ENCODE measurements at regions not wholly inside any gene's neighbourhood (a gene's known extent, or its start where the extent isn't known, plus 50 kb on each side); places are given as distances from the start of the nearest gene placed in this dataset.

DNA sequence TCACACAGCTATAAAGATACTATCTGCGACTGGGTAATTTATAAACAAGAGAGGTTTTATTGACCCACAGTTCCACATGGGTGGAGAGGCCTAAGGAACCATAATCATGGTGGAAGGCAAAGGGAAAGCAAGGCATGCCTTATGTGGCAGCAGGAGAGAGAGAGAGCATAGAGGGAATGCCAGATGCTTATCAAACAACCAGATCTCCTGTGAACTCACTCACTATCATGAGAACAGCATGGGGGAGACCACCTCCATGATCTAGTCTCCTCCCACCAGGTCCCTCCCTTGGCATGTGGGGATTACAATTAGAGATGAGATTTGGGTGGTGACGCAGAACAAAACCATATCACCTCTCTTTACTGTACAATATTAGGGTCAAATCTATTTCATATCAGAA is 1101.6 kb upstream of the RAG2 start:
- no peak for DNase-seq

- no peak for DNase-seq
Observed at GRCh38 chr11:37695283-37695682, 1097.2 kb upstream of the RAG2 start.

- no peak for DNase-seq
Observed at GRCh38 chr11:37689951-37690350, 1091.9 kb upstream of the RAG2 start.

DNA sequence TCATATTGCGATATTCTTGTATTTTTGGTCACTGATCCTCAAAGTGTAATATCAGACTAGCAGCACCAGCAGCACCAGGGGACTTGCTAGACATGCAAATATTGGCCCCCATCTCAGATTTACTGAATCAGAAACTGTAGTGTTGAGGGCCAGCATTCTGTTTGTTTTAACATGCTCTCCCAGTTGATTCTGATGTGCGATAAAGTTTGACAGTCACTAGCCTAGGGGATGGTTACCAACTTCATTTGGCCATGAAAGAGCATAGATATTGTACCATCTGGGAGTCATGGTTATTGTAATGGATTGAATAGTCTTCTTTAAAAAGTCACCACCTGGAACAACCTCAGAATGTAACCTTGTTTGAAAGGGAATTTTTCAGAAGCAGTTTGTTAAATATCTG is 1090.4 kb upstream of the RAG2 start:
- no peak for DNase-seq

DNA sequence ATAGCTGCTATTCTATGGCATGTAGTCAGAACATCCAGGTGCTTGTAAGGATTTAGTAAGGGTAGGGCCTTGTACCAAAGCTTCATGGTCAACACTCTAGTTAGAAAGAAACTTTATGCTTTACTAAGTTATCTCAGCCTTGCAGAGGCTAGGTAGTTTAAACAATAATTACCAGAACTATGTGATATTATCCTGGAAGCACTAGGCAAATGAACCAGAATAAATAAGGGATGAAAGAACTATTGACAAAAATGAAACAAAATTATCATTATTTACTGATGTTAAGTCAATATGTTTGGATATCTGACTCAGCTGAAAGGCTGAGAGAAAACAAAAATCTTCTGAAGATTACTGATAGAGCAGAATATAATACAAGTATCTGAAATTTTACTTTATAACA is 1089.1 kb upstream of the RAG2 start:
- DNase-seq, result no peak

GRCh38 chr11:37671321-37671720 is 1073.3 kb upstream of the RAG2 start:
- no peak for DNase-seq

GRCh38 chr11:37666960-37667359 is 1068.9 kb upstream of the RAG2 start:
- no peak for DNase-seq

DNA sequence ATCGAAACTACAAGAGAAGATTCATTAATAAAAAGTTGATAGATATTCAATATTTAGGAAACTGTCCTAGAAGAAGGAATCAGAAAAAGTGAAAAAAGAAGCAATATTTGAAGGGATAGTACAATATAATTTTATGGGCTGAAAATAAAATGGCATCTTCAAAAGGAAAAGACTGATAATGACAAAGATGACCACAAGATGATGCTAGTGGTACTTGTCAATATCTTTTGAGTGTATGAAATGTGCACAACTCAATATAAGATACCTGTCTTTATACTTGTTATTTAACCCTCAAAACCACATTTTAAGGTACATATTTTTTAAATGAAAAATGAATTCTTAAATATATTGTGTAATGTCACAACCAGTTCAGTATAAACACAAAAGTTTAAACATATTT is 1059.6 kb upstream of the RAG2 start:
- no peak for DNase-seq

- DNase-seq, result no peak
Observed at GRCh38 chr11:37647767-37648166, 1049.7 kb upstream of the RAG2 start.

DNA sequence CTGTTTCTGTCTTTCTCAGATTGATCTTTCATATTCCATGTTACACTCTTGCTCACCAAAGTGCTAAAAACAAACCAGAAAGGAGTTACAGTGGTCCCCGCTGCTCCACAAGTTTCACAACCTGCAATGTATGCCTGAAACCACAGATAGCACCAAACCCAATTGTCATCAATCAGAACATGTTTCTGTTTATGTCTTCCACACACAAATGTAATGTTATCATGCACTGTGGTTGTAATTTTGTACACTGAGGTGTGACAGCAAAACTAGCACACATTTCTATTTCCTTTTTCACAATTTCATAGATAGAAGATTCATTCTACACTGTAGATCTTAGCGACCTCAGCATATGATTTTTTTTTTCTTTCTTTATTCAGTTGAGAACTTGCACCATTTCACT is 1045.9 kb upstream of the RAG2 start:
- DNase-seq, result no peak

DNA sequence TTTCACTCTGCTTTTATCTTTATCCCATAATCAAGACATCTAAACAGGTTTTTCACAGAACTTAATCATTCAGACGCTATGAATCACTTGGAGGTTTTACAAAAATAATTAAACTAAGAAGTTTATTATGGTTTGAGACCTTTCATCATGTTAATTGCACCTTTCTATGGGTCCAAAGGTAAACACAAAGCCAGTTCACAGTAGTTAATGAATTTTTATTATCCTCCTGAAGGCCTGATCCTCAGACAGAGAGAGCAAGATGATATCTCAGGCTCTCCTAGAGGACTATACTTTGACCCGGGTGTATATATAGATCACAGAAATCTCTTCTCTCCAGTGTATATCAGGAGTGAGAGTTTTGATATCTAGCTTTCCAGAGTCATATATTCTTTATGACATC is 1044.3 kb upstream of the RAG2 start:
- DNase-seq, result no peak

DNA sequence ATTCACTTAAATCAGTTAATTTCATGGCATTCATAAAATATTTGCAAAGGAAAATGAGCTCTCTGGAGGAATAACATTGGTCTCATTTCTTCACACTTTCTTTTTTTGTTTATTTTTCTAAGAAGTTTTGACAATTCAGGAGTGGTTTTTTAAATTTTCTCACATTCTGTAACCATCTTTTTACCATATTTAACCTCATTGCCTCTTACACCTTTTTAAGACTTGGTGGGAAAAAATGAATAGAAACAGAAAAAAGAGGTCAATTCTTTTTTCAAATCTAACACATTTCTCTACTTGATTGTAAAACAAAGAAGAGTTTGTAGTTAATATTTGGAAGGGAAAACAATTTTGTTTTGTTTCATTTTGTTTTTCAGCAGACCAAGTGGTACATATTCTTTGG is 1034.7 kb upstream of the RAG2 start:
- no peak for DNase-seq

DNA sequence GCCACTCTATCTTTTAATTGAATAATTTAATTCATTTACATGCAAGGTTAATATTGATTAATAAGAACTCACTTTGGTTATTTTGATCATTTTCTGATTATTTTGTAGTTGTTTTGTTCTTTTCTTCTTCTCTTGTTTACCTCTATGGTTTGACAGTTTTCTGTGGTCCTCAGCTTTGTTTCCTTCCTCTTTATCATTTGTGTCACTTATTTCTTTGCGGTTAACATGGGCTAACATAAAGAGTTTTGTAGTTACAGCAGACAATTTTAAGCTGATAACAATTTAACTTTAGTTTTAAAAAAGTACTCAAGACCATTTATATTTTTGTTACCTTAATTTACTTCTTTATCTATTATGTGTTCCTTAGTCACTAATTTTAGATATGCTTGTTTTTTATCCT is 1032.8 kb upstream of the RAG2 start:
- DNase-seq, result no peak

DNA sequence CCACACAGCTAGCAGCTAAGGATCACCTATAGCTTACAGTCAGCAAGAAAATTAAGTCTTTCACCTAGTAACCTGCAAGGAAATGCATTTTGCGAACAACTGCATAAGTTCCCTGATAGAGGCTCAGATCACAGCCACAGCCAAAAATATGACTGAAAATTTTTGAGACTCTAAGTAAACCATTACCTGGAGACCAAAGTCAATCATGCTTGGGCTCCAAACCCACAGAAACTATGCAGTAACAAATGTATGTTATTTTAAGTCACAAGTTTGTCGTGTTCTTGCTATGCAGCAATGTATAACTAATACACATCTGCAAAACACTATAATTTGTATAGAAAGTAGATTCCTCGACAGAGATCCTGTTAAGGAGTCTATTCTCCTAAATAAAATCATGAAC is 1025.7 kb upstream of the RAG2 start:
- no peak for DNase-seq

DNA sequence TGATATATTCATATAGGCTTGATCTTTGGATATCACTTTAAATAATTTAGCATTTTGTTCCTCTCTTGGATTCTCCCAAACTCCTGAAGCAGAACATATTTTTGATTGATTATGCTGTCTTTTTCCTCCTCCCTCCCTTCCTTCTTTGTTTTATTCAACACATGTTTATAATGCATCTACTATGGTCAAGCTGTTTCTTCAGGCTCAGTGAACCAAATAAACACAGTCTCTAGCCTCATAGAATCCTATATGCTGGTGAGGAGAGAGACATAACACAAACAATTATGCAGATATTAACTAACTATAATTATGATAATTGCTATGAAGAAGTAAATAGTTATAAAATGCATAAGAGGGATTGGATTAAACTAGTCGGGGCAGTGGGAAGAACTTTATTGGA is 1023.6 kb upstream of the RAG2 start:
- DNase-seq, result no peak

DNA sequence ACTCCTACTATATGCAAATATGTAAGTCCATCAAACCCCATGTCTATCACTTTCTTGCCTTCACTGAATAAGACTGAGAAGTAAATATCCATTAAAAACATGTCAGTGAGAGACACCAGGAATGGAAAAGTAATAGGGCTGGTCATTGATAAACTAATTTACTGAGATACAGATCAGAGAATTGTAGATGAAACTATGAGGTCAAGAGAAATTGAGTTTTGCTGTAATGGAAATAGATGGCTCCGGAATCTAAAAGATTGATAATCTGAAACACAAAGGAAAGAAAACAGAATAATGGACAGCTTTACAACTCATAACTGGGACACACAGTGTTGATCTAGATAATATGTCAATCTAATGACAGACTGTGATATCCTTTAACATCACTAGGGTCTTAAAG is 1018.3 kb upstream of the RAG2 start:
- DNase-seq, result no peak

- DNase-seq, result no peak
Observed at GRCh38 chr11:37613031-37613430, 1015.0 kb upstream of the RAG2 start.

GRCh38 chr11:37612146-37612545 is 1014.1 kb upstream of the RAG2 start:
- DNase-seq, result no peak

GRCh38 chr11:37605229-37605628 is 1007.2 kb upstream of the RAG2 start:
- no peak for DNase-seq

DNA sequence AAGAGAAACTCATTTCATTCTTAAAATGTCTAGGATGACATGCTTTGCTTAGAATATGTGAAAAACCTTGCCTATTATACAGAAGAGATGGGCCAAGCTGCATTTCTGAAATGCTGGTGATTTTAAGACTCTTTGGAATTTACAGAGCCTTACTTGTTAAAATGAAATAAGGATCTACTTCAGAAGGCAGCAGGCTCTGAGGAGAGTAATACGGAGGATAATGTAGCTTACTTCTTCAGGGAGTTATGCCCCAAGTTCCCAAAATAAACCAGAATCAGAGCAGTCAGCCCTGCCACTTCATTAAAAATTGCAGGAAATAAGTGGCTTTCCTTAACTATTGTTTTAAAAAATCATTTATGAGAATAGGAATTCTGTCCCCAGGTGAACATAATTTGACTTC is 1000.3 kb upstream of the RAG2 start:
- no peak for DNase-seq

DNA sequence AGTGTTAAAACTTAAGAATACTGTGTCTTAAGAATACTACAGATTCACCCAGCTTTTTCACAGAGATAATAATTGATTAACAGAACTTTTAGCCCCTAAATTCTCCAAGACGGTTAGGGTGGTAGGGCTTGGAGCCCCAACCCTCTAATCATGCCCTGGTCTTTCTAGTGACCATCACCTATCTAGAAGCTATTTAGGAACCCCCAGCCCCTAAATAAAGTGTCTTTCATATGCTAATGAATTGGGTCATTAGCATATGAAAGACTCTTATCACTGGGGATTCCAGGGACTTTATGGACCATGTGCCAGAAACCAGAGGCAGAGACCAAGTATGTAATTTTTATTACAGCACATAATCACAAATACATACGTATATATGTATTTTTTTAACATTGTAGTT is 999.7 kb upstream of the RAG2 start:
- no peak for DNase-seq

DNA sequence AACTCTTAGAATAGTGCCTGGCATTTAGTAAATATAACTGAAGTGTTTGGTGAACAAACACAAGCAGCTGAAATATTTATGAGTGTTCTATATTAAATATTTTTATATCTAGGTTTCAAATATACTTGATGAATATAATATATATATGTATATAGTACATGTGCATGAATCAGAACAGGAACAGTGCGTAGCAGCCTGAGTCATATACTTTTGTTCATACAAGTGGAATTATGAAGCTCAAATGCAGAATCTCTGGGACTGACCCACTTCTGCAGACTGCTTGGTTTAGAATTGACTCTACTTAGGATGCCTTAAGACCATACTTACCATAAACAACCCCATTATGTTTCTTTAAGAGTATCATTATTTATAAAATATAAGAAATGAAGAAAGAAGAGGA is 997.8 kb upstream of the RAG2 start:
- no peak for DNase-seq

DNA sequence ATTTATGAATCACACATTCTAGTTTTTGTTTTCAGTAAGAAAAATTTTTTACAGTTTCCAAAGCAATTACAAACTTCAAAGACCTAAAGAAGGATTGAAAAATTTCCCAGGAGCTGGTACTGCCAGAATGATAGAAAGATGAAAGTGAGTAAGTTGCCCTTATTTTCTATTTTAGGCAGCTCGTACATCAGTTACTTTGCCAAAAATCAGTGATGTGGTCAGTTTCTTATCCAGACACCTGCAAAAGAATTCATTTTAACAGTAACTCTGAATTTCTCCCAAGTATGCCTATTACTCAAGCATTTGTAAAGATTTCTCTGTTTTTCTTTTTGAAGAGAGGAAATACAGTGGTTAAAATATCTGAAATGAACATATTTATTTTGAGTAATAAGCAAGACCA is 976.3 kb upstream of the RAG2 start:
- no peak for DNase-seq

DNA sequence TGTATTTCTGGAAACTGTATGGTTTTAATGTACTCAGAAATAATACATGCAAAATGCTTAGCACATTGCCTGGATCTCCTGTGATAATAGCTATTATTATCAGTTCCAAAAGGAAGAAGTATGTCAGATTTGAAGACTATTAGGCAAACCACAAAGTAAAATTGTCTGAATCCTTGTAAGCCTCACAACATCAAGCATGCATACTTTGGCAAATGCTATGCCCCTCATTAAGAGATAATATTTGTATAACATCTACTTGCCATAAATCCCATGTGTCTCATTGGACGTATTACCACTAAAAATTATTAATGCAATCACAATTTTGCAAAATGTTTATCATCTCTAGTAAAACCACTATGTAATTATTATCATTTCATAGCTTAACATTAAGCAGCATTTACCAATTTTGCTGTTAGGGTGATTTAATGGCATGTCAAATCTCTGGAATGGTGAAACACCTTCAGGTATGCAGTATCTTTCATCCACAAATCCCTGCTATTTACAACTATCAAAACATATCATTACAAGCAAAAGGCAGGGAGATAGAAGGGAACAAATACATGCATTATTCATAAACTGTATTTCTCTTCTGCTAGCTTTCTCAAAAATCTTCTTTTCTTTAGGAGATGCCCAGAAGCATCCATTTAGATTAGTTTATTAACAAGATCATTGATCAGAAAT is 974.6 kb upstream of the RAG2 start:
- DNase-seq, result no peak

DNA sequence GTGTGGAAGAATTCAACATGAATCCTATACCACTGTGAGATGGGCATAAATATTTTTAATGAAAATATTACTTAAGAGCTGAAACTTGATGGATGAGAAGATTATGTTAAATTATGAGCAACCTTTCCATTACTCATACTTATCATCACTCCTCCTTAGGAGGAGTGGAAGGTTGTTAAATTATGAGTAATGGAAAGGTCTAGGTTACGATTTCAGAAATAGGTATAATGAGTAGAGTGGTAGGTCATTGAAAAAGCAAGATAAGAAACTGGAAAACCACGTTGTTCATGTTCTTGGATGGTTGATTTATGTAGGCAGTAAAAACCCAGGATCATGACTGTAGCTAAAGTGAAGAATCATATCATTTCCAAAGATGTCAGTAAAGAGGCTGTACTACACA is 973.2 kb upstream of the RAG2 start:
- no peak for DNase-seq

DNA sequence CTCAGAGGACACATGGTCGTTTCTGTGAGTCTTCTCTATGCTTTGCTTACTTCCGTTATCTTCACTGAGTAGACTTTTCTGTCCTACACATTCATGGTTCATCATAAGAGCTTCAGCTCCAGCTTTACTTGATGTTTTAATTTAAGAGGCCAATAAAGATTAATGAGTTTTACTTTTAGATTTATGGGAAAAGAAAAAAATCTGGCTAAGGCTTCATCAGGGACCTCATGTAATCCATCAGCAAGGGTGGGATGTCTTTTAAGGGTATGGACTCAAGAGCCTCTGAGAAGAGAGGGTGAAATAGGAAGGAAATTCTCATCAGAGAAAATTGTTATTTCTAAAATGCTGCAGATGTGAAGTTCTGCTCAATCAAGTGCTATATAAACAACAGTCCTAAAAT is 963.0 kb upstream of the RAG2 start:
- DNase-seq, result no peak
